OCI-LY3 (cell line): ENCODE measurements at regions not wholly inside any gene's neighbourhood (a gene's known extent, or its start where the extent isn't known, plus 50 kb on each side); places are given as distances from the start of the nearest gene placed in this dataset.

Experiments
- EZH2phosphoT487 ChIP-seq: fragments of 200-600 bp; shearing (Covaris generic); IDR thresholded peaks from 2 replicates; pipeline ENCODE4 v1.6.1; 2018; ENCODE audit warnings: antibody characterized with exemption, mixed run types, low read depth
- TF ChIP-seq, protein P1 (sequence below): fragments of 200-600, 300-600 bp; sonication (generic); IDR thresholded peaks from 2 replicates; pipeline ENCODE4 v1.5.1; 2014; ENCODE audit warnings: antibody characterized with exemption, low read length, low read depth

GRCh38 chr10:33861833-33862232, 527.4 kb upstream of the NRP1 start:
- TF ChIP-seq, protein P1, sequence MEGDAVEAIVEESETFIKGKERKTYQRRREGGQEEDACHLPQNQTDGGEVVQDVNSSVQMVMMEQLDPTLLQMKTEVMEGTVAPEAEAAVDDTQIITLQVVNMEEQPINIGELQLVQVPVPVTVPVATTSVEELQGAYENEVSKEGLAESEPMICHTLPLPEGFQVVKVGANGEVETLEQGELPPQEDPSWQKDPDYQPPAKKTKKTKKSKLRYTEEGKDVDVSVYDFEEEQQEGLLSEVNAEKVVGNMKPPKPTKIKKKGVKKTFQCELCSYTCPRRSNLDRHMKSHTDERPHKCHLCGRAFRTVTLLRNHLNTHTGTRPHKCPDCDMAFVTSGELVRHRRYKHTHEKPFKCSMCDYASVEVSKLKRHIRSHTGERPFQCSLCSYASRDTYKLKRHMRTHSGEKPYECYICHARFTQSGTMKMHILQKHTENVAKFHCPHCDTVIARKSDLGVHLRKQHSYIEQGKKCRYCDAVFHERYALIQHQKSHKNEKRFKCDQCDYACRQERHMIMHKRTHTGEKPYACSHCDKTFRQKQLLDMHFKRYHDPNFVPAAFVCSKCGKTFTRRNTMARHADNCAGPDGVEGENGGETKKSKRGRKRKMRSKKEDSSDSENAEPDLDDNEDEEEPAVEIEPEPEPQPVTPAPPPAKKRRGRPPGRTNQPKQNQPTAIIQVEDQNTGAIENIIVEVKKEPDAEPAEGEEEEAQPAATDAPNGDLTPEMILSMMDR: no peak
- no peak for TF ChIP-seq EZH2phosphoT487
